ENCODE measurements at regions not wholly inside any gene's neighbourhood (a gene's known extent, or its start where the extent isn't known, plus 50 kb on each side); places are given as distances from the start of the nearest gene placed in this dataset.

- DNase-seq (ENCODE audit: low spot score) = no peak
Observed at GRCh38 chr17:34825884-34826283, 135.4 kb downstream of the CCT6B start.

DNA sequence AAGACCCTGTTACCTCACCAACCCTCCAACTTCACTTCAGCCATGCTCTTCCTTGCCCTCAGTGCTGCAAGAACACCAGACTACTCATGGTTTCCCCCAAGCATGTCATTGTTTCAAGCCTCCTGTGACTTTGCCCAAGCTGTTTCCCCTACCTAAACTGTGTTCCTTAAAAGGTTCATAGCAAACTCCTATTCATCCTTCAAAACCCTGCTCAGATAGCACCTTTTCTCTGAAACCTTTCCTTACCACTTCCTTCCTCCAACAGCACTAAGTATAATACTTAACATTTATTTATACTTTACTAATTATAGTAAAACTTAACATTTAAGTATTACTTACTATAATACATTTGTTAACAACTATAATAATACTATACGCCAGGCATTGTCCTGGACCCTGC, 136.2 kb downstream of the CCT6B start:
- DNase-seq (ENCODE audit: low spot score) = no peak

DNA sequence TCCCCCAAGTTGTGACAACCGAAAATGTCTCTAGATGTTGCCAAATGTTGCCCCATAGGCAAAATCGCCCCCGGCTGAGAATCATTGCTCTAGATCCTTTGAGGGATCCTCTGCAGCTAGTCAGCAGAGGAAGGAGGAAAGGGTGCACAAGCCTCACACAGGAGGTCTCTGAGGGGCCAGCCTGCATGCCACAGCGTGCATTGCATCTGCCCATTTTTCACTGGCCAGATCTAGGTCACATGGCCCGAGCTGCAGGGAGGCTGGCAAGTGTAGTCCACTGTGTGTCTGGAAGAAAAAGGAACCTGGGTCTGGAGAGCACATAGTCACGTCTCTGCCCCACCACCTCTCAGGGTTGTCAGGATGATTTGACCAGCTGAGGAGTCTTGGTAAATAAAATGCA, 138.2 kb downstream of the CCT6B start:
- DNase-seq (ENCODE audit: low spot score) = no peak

DNA sequence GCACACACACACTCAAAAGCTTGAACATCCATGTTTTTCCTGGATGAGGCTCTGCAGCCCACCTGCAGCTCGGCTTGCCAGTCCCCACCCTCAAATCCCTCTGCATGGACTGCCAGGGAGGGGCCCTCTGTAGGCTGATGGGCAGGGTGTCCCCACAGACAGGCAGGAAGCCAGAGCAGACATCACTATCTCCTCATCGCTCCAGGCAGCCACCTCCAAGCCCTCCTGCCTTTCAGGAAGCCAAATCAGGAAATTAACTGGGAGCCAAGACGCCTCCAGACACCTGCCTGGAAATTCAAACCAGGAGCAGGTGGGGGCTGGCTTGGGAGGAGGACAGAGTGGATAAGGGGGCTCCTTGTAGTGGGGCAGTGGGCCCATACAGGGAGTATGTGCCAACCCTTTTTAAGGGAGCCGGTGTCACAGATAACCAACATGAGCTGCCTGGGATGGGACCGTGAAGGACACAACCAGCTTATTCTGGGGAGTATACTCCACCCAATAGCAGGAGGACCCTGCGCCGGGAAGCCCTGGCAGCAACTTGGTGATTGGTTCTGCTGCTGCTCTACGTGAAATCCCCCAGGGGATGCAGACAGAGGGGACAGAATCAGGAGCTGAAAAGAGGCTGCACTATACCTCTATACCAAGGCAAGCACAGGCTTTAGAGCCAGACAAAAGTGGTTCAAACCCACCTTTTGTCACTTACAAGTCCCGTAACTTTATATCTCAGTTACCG, 139.1 kb downstream of the CCT6B start:
- DNase-seq (ENCODE audit: low spot score) = no peak

DNA sequence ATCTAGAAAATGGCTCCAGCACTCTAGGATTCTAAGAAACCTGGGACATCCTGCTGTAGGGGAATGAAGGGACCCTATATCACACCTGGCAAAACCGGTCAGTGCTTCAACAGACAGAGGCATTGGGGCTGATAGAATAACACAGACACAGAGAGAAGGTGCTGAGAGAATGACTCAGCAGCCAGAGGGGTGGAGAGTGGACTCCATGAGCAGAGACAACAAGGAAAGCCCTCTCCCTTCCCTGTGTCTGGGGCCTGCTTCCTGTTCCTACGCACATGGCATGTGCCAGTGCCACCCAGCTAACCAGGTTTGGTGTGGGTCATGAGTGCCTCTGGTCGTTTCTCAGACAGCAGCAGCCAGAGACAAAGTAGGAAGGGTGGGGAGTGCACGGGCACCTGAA, 140.3 kb downstream of the CCT6B start:
- DNase-seq (ENCODE audit: low spot score) = no peak

DNA sequence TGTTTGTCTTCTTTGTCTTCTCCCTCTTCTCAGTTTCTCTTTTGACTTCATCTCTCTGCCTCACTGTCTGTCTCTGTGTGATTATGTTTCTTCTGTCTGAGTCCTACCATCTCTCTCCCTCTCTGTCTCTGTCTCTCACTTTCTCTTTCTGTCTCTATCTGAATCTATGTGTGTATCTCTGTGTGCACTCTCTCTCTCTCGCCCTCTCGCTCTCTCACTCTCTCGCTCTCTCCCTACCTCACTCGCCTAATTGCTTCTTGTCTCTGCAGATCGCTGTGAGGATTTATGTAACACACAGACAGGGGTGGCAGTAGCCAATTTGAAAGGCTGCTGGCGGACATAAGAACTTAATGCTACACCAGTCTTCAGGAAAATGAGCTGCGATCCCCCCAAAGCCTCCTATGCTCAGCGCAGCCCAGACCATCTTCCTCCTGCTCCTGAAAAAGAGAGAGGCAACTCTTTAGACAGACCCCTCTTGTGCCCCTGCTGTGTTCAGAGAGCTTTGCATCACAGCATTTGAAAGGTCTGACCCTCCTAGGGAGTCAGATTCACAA, 140.9 kb downstream of the CCT6B start:
- DNase-seq (ENCODE audit: low spot score) = no peak

- DNase-seq (ENCODE audit: low spot score) = no peak
Observed at GRCh38 chr17:34817252-34818035, 143.8 kb downstream of the CCT6B start.

GRCh38 chr17:34816848-34817247, 144.4 kb downstream of the CCT6B start:
- no peak for DNase-seq (ENCODE audit: low spot score)

GRCh38 chr17:34813290-34813689, 148.0 kb downstream of the CCT6B start:
- DNase-seq (ENCODE audit: low spot score) = no peak

DNA sequence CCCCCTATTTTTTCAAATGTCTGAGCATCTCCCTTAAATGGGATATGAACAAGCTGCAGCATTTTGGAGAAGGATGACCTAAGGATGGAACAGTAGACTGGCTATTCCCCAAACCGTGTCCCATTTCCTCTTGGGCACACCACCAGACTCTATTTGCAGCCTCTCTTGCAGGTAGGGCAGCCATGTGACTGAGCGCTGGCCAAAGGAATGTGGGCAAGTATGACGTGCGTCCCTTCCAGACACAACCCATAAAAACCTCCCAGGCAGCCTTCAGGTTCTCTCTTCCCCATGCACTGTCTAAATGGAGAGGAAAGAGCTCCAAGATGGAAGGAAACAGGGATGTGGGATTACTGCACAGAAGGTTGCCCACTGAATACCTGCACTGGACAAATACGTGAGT, 149.7 kb downstream of the CCT6B start:
- DNase-seq (ENCODE audit: low spot score) = no peak

DNA sequence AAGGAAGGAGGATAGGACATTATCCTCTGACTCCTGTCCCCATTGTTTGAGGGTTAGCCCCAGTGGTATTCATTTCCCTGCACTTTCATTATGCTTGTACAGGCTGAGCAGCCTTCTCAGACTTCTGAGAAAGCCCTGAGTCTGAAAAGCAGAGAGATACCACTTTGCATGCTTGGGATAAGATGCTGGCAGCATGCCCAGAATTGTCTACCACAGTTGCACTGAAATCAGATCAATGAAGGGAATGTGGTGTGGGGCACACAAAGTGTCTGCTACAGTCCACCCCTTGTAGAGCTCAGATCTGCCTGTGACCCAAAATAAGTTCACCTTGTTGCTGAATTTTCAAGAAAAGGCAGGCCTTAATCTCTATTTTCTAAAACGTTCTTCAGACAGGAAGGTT, 160.6 kb downstream of the CCT6B start:
- no peak for DNase-seq (ENCODE audit: low spot score)

GRCh38 chr17:34799751-34800150, 161.5 kb downstream of the CCT6B start:
- DNase-seq (ENCODE audit: low spot score) = no peak

DNA sequence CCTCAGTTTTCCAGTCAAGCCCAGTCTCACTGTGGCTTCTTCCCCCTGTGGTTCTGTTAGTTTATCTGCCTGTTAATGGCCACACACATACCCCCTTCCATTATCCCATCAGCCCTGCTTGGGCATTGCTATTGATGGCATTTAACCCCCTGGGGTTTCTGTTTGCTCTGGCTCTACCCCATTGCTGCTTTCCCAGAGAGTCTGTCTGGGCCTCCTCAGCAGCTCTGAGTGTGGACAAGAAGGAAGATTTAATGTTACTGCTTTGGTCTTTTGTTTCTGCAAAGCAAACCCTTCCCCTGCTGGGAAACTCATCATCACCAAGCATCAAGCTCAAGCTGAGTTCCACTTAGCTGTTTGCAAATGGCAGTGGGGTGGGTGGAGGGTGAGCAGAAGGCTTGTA, 162.7 kb downstream of the CCT6B start:
- no peak for DNase-seq (ENCODE audit: low spot score)

DNA sequence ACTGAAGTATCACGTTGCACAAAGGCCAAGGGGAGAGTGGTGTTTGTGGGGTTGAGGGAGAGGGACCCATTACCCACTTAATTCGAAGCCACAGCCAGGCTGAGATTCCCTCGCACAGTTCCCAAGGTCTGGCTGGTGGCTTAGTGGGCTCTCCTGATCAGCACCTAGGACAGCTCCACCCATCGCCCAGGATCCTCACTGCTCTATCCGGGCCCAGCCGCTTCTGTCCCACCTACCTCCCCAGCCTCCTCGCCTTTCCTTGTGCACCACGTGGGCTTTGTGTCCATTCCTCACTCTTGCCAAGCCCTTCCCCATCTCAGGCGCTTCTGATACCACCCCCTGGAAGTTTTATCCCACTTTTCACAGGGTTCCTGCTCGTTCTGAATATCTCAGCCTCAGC, 163.5 kb downstream of the CCT6B start:
- DNase-seq (ENCODE audit: low spot score) = no peak

DNA sequence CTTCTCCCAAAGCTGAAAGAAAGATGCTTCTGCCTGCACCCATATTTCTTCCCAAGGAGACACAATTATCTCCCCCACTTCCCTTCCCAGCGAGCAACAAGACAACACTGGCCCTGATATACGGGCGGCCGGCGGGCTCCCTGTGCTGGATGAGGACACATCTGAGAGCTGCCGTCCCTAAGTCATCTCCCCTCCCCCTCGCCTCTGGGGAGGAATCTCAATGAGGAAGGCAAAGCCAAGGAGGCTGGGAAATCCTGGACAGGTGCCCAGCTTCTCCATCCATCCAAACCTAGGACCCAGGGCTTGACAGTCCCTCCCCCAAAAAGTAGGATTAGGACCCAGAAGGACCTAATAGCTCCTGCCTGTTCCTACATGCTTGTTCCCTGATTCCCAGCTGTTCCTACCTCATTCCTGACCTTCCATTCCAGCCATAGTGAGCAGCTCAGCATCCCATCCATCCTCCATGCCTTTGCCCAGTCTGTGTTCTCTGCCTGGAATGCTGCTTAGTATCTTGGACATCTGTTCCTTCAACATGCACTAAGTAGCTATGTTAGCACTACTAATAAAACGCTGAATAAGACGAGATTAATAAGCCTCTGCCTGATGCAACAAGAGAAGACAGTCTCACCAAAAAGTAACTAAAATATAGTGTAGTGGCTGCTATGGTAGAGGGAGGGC, 167.9 kb downstream of the CCT6B start:
- no peak for DNase-seq (ENCODE audit: low spot score)

GRCh38 chr17:34788696-34789095, 172.6 kb downstream of the CCT6B start:
- DNase-seq (ENCODE audit: low spot score) = no peak

DNA sequence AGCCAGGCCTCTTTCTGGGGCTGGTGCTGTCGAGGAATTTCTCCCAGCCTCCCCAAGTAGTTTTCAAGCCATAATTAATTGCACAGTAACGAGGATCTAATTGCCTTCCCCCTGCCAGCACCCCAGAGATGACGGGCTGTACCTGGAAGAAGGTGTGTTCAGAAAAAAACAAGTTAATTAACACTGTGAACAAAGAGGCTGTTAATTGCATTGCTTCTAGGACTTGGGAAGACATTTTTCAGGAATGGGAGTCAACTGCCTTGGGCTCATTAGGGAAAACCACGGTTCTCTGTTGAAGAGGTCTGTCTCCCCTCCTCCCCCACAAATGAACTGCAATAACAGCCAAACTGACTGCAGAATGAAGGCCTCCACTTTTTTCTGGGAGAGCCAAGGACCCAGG, 176.7 kb downstream of the CCT6B start:
- no peak for DNase-seq (ENCODE audit: low spot score)

DNA sequence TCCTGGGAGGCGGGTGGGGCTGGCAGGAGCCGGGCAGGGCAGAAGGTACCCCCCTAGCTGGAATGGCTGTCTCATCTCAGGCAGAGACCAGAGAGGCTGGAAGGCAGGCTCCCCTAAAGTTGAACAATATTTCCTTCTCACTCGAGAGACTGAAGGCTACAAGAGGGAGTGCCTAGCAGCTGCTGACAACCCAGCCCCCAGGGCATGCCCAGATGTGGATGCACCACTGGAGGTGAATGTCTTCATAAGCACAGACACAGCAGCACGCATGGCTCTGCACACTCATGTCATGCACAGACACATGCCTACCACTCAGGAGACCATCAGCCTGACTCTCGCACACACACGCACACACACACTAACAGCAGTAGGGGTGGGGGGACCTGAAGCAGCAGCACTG, 179.0 kb downstream of the CCT6B start:
- no peak for DNase-seq (ENCODE audit: low spot score)

DNA sequence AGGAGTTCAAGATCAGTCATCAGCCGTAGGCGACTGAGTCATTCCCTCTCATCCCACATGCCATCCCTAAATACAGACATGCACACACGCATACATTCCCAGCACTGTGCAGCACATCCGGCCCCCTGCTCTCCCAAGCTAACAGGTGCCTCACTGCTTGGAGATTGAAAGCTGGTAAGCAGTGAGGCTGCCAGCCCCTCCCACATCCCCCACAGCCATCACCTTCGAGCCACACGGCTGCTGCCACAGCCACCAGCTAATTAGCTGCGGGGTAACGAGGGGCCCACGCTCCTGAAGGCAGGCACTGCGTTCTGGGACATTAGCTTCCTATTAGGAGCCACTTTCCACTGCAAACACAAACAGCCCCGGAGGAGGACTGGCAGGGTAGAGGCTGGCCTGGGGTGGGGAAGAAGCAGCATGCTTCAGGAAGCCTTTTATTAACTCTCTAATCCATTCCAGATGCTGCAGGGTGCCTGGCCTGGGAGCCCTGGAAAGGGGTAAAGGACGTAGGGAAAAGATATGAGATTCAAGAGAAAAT, 179.6 kb downstream of the CCT6B start:
- no peak for DNase-seq (ENCODE audit: low spot score)

DNA sequence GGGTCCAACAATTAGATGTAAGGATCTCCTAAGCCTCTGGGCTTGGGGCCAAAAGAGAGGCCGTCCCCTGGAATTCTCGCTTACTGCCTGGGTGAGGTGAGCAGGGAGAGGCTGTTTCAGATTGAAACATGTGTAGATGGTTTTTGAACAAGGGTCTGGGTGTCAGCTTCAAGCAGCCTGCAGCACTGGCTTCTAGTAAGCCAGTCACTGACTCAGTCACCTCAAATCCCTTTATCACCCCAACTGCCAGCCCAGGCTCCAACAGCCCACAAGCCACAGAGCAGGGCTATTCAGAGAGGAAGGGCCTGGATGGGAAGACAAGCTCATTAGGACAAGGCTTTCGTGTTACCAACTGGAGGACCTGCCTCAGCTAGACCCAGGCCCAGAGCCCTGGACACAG, 180.2 kb downstream of the CCT6B start:
- DNase-seq (ENCODE audit: low spot score) = no peak

DNA sequence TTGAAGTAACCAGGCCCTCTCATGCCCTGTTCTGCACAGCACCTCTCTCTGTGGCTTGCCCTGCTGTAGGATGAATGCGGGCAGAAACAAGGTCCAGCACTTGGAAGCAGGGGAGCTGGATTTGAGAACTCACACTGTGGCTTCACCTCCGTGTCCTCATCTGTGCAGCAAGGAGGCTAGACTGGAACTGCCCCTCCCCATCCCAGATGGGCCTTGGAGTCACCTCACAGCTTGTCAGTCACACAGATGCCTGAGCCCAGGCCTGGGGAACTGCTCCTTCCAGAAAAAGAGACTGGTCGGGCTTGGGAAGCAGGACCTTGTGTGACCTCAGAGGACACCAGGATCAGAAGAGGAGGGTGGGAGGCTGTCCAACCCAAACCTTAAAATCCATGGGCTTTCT, 180.8 kb downstream of the CCT6B start:
- DNase-seq (ENCODE audit: low spot score) = no peak

Data from CD4-positive, alpha-beta T cell treated with Interleukin-6 at 100 ng/mL for 8 hours (primary cell).